ENCODE measurements at regions not wholly inside any gene's neighbourhood (a gene's known extent, or its start where the extent isn't known, plus 50 kb on each side); places are given as distances from the start of the nearest gene placed in this dataset.

DNA sequence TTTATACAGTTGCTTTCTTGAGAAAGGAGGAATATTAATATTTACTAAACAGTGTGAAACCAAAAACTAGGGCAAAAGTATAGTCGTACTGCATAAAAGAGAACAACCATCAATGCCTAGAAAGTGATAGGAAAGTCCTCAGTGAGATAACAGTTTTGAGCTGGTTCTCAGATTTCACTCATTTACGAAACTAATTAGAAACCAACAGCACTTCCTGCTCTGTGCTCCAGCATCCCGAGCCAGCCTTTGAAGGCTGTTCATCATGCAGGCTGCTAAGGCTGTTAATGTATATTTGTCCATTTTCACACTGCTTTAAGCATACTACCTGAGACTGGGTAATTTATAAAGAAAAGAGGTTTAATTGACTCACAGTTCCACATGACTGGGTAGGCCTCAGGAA lies 2039.9 kb downstream of the EFNA5 start:
- no peak overlapping the region for H3K9ac ChIP-seq (ENCODE audit: low read length)
- no peak overlapping the region for H3K4me2 ChIP-seq (ENCODE audit: low read length)
- no peaks in the 10 kb centered on the region for H3K36me3 ChIP-seq (ENCODE audit: insufficient read depth, low read length)
- H3K9me3 ChIP-seq (ENCODE audit: low read length) = no peaks in the 10 kb centered on the region
- no peak overlapping the region for H3K27ac ChIP-seq (ENCODE audit: low read depth, low read length, poor library complexity, severe bottlenecking)
- no peaks in the 10 kb centered on the region for H3K4me1 ChIP-seq (ENCODE audit: insufficient read depth, low read length, severe bottlenecking)
- no peaks in the 10 kb centered on the region for H3K79me2 ChIP-seq (ENCODE audit: insufficient read depth, low read length)
- no peaks in the 10 kb centered on the region for H3K9me2 ChIP-seq (ENCODE audit: low read depth, low read length)
- H3F3A ChIP-seq (ENCODE audit: insufficient read depth, low read length) = no peaks in the 10 kb centered on the region
- no peak overlapping the region for H3K4me3 ChIP-seq (ENCODE audit: low read depth, low read length, poor library complexity, severe bottlenecking)
- H3K27me3 ChIP-seq (ENCODE audit: insufficient read depth, low read length) = no peaks in the 10 kb centered on the region
- H2AFZ ChIP-seq (ENCODE audit: low read length) = no peak overlapping the region
- H4K20me1 ChIP-seq (ENCODE audit: insufficient read depth, low read length) = no peaks in the 10 kb centered on the region
- TF ChIP-seq, protein P1, sequence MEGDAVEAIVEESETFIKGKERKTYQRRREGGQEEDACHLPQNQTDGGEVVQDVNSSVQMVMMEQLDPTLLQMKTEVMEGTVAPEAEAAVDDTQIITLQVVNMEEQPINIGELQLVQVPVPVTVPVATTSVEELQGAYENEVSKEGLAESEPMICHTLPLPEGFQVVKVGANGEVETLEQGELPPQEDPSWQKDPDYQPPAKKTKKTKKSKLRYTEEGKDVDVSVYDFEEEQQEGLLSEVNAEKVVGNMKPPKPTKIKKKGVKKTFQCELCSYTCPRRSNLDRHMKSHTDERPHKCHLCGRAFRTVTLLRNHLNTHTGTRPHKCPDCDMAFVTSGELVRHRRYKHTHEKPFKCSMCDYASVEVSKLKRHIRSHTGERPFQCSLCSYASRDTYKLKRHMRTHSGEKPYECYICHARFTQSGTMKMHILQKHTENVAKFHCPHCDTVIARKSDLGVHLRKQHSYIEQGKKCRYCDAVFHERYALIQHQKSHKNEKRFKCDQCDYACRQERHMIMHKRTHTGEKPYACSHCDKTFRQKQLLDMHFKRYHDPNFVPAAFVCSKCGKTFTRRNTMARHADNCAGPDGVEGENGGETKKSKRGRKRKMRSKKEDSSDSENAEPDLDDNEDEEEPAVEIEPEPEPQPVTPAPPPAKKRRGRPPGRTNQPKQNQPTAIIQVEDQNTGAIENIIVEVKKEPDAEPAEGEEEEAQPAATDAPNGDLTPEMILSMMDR (IDR thresholded peaks at IDR 0.05; ENCODE audit: low read length) = no peak
- no peak for TF ChIP-seq EZH2 (IDR thresholded peaks at IDR 0.05; ENCODE audit: borderline replicate concordance, low read length)

DNA sequence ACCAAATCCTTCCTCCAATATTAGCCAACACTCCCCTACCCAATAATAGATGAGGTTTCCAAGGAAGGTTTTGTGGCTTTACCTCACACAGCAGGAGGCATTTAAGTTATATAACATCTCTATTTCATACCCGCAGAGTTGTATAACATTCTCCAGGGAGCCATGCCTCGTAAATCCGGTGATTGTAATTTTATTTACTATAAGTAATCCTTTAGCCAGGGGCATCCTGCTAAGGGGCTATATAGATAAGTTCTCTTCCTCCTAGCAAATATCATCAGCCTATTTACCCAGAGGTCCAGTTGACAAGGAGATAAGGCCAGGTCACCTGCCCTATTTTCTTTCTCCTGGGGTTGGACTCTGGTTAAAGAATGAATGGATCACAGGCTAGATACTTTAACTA lies 2051.0 kb downstream of the EFNA5 start:
- H3K9me3 ChIP-seq (ENCODE audit: low read length) = no peaks in the 10 kb centered on the region
- H3K9me2 ChIP-seq (ENCODE audit: low read depth, low read length) = no peaks in the 10 kb centered on the region
- no peak overlapping the region for H3K4me3 ChIP-seq (ENCODE audit: low read depth, low read length, poor library complexity, severe bottlenecking)
- no peaks in the 10 kb centered on the region for H3K27me3 ChIP-seq (ENCODE audit: insufficient read depth, low read length)
- no peaks in the 10 kb centered on the region for H4K20me1 ChIP-seq (ENCODE audit: insufficient read depth, low read length)
- H3K79me2 ChIP-seq (ENCODE audit: insufficient read depth, low read length) = no peaks in the 10 kb centered on the region
- no peak overlapping the region for H3K4me2 ChIP-seq (ENCODE audit: low read length)
- no peaks in the 10 kb centered on the region for H3K4me1 ChIP-seq (ENCODE audit: insufficient read depth, low read length, severe bottlenecking)
- TF ChIP-seq, protein P1 (IDR thresholded peaks at IDR 0.05; ENCODE audit: low read length) = no peak
- TF ChIP-seq EZH2 (IDR thresholded peaks at IDR 0.05; ENCODE audit: borderline replicate concordance, low read length) = no peak
- H3K9ac ChIP-seq (ENCODE audit: low read length) = no peak overlapping the region
- H3F3A ChIP-seq (ENCODE audit: insufficient read depth, low read length) = no peaks in the 10 kb centered on the region
- H3K27ac ChIP-seq (ENCODE audit: low read depth, low read length, poor library complexity, severe bottlenecking) = no peak overlapping the region
- H2AFZ ChIP-seq (ENCODE audit: low read length) = no peak overlapping the region
- no peaks in the 10 kb centered on the region for H3K36me3 ChIP-seq (ENCODE audit: insufficient read depth, low read length)

DNA sequence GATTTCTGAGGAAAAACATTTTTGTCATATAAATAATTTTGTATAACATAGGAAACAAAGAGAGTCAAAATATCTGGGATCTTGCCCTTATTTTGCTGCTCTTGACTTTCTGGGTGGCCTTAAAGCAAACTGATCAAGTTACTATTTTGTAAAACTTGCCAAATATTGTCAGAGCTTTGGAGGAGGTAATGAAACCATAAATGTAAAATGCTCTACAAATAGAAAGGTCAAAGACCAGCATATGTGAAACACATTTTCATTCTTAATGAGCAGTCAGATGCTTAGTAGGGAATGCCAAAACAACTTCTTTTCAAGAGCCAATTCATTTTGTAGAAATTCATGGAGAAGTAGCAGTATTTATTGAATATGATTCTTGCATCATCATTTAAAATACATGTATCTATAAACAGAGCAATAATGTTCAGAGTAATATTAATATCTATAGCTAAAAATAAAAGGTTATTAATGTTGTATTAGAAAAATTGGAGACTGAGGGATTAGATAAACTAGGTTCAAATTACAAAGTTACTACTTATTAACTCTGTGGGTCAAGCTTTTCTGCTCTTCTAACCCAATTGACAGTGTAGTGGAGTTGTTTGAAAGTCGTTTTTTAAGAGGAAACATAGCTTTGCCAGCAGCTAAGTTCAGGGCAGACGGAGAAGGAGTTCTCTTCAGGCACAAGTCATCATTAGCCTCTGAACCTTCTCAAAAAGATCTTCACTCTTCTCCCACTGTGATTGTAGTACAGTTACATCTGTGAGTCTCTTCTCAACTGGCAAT lies 2053.1 kb downstream of the EFNA5 start:
- H2AFZ ChIP-seq (ENCODE audit: low read length) = no peak overlapping the region
- no peak overlapping the region for H3K9ac ChIP-seq (ENCODE audit: low read length)
- no peaks in the 10 kb centered on the region for H3K9me3 ChIP-seq (ENCODE audit: low read length)
- no peaks in the 10 kb centered on the region for H3K79me2 ChIP-seq (ENCODE audit: insufficient read depth, low read length)
- H3K9me2 ChIP-seq (ENCODE audit: low read depth, low read length) = no peaks in the 10 kb centered on the region
- H3K4me1 ChIP-seq (ENCODE audit: insufficient read depth, low read length, severe bottlenecking) = no peaks in the 10 kb centered on the region
- no peaks in the 10 kb centered on the region for H4K20me1 ChIP-seq (ENCODE audit: insufficient read depth, low read length)
- H3F3A ChIP-seq (ENCODE audit: insufficient read depth, low read length) = no peaks in the 10 kb centered on the region
- H3K27me3 ChIP-seq (ENCODE audit: insufficient read depth, low read length) = no peaks in the 10 kb centered on the region
- no peak overlapping the region for H3K4me2 ChIP-seq (ENCODE audit: low read length)
- no peak overlapping the region for H3K27ac ChIP-seq (ENCODE audit: low read depth, low read length, poor library complexity, severe bottlenecking)
- H3K36me3 ChIP-seq (ENCODE audit: insufficient read depth, low read length) = no peaks in the 10 kb centered on the region
- no peak overlapping the region for H3K4me3 ChIP-seq (ENCODE audit: low read depth, low read length, poor library complexity, severe bottlenecking)
- TF ChIP-seq EZH2 (IDR thresholded peaks at IDR 0.05; ENCODE audit: borderline replicate concordance, low read length) = no peak
- TF ChIP-seq, protein P1 (IDR thresholded peaks at IDR 0.05; ENCODE audit: low read length) = no peak
